Suprapubic skin (tissue), 4 donors: ENCODE measurements at regions not wholly inside any gene's neighbourhood (a gene's known extent, or its start where the extent isn't known, plus 50 kb on each side); places are given as distances from the start of the nearest gene placed in this dataset.

ENCODE experiments used
- CTCF ChIP-seq, 2 donors: fragments of 200-600 bp in 1 of 2; fragments of 450-650 bp in 1 of 2; sonication (generic) in 1 of 2; IDR thresholded peaks; one replicate each; pipeline ENCODE4 v1.5.1; 2016 to 2019; ENCODE audit warnings: antibody characterized with exemption in 2 of 2, mild to moderate bottlenecking in 1 of 2, moderate library complexity in 1 of 2
- EP300 ChIP-seq: sonication (generic); formaldehyde crosslinking; IDR thresholded peaks from one replicate; pipeline ENCODE4 v1.6.1; 2017; ENCODE audit warnings: antibody characterized with exemption
- POLR2A ChIP-seq, 2 donors: fragments of 450-650 bp; IDR thresholded peaks; one replicate each; pipeline ENCODE4 v1.6.1; 2017; ENCODE audit warnings: antibody characterized with exemption in 2 of 2, mild to moderate bottlenecking in 2 of 2, moderate library complexity in 2 of 2
- POLR2AphosphoS5 ChIP-seq, 3 donors: sonication (generic); formaldehyde crosslinking; IDR thresholded peaks; one replicate each; pipeline ENCODE4 v1.6.1; 2017; ENCODE audit warnings: antibody characterized with exemption in 3 of 3

- no peak for TF ChIP-seq CTCF (IDR thresholded peaks at IDR 0.05)
- no peak for TF ChIP-seq POLR2AphosphoS5 (IDR thresholded peaks at IDR 0.05)
- TF ChIP-seq EP300 = no peak
- no peak for TF ChIP-seq POLR2A (IDR thresholded peaks at IDR 0.05)
These were observed 282.6 kb upstream of the MCTP2 start for GRCh38 chr15:93948726-93949125.
